SU-DHL-6 (cell line): ENCODE measurements at regions not wholly inside any gene's neighbourhood (a gene's known extent, or its start where the extent isn't known, plus 50 kb on each side); places are given as distances from the start of the nearest gene placed in this dataset.

Source experiments
- H2AFZ ChIP-seq: fragments of 200-600 bp; sonication (generic); 2 replicates; pipeline ENCODE4 v1.6.1; 2014; ENCODE audit warnings: low read depth, mild to moderate bottlenecking, moderate library complexity, mixed read lengths, antibody characterized with exemption, low read length; ENCODE audit not compliant: severe bottlenecking
- H3F3A ChIP-seq: fragments of 200-600 bp; shearing (Covaris generic); 2 replicates; pipeline ENCODE4 v1.6.0; 2016; ENCODE audit warnings: antibody characterized with exemption, mild to moderate bottlenecking; ENCODE audit not compliant: insufficient read depth
- H3K27ac ChIP-seq: fragments of 200-600 bp; sonication (generic); 2 replicates; pipeline ENCODE4 v1.5.1; 2016; ENCODE audit warnings: low read depth, mild to moderate bottlenecking, low read length, moderate library complexity, mixed read lengths
- H3K27me3 ChIP-seq: fragments of 200-600 bp; sonication (generic), shearing (Covaris generic); 2 replicates; pipeline ENCODE4 v1.6.0; 2014; ENCODE audit warnings: mild to moderate bottlenecking, low read length
- H3K36me3 ChIP-seq: fragments of 200-600 bp; sonication (generic); 2 replicates; pipeline ENCODE4 v1.6.1; 2014; ENCODE audit warnings: mild to moderate bottlenecking, low read length, mixed read lengths
- H3K4me2 ChIP-seq: fragments of 300-600, 200-600 bp; shearing (Covaris generic), sonication (generic); 2 replicates; pipeline ENCODE4 v1.6.0; 2014; ENCODE audit warnings: low read length, low read depth, mild to moderate bottlenecking; ENCODE audit not compliant: poor library complexity, severe bottlenecking
- H3K4me3 ChIP-seq: fragments of 200-600 bp; sonication (generic); 2 replicates; pipeline ENCODE4 v1.5.1; 2014; ENCODE audit warnings: antibody characterized with exemption, low read length, mild to moderate bottlenecking, mixed read lengths; ENCODE audit not compliant: insufficient read depth, poor library complexity, severe bottlenecking
- H3K79me2 ChIP-seq: fragments of 200-600 bp; sonication (generic); 2 replicates; pipeline ENCODE4 v1.6.1; 2014; ENCODE audit warnings: mild to moderate bottlenecking, low read length, moderate library complexity; ENCODE audit not compliant: insufficient read depth
- H3K9ac ChIP-seq: fragments of 200-600 bp; sonication (generic); 2 replicates; pipeline ENCODE4 v1.7.0; 2014; ENCODE audit warnings: mild to moderate bottlenecking, low read length
- H3K9me2 ChIP-seq: fragments of 200-600 bp; sonication (generic); replicated peaks from 2 replicates; pipeline ENCODE4 v1.6.1; 2014; ENCODE audit warnings: low read length; ENCODE audit not compliant: insufficient read depth
- H3K9me3 ChIP-seq: fragments of 200-600 bp; sonication (generic); 2 replicates; pipeline ENCODE4 v1.6.1; 2014; ENCODE audit warnings: low read length, mixed read lengths; ENCODE audit not compliant: insufficient read depth
- H4K20me1 ChIP-seq: fragments of 200-600 bp; sonication (generic); 2 replicates; pipeline ENCODE4 v1.6.1; 2014; ENCODE audit warnings: low read depth, mild to moderate bottlenecking, antibody characterized with exemption, low read length, moderate library complexity, mixed read lengths
- EZH2phosphoT487 ChIP-seq: fragments of 200-600 bp; sonication (generic), shearing (Covaris generic); conservative IDR thresholded peaks from 2 replicates; pipeline ENCODE4 v1.6.1; 2018; ENCODE audit warnings: mild to moderate bottlenecking, antibody characterized with exemption, low read length, moderate library complexity, mixed read lengths
- TF ChIP-seq, protein P1 (sequence below): fragments of 200-600 bp; sonication (generic); IDR thresholded peaks from one replicate; pipeline ENCODE4 v1.5.1; 2017; ENCODE audit warnings: antibody characterized with exemption, mild to moderate bottlenecking, low read length, moderate library complexity; ENCODE audit not compliant: insufficient read depth, poor library complexity, severe bottlenecking

DNA sequence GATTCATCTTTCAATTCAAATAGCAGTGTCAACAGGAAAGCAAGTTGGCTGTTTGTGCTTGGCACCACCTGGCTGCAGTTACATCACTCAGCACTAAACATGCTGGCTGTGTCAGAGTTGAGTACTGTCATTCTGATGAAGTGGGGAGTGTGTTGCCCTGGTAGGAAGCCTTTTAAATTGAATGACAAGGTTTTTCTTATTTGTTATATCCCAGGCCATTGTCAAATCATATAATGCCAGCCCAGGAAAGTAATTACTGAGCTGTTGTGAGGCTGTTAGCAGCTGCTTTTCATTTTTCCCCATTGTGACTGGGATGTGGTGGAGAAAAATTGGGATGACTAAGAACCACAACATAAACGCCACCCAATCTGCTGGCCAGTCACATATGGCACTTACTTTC, 106.5 kb upstream of the PRKD1 start:
- TF ChIP-seq, protein P1, sequence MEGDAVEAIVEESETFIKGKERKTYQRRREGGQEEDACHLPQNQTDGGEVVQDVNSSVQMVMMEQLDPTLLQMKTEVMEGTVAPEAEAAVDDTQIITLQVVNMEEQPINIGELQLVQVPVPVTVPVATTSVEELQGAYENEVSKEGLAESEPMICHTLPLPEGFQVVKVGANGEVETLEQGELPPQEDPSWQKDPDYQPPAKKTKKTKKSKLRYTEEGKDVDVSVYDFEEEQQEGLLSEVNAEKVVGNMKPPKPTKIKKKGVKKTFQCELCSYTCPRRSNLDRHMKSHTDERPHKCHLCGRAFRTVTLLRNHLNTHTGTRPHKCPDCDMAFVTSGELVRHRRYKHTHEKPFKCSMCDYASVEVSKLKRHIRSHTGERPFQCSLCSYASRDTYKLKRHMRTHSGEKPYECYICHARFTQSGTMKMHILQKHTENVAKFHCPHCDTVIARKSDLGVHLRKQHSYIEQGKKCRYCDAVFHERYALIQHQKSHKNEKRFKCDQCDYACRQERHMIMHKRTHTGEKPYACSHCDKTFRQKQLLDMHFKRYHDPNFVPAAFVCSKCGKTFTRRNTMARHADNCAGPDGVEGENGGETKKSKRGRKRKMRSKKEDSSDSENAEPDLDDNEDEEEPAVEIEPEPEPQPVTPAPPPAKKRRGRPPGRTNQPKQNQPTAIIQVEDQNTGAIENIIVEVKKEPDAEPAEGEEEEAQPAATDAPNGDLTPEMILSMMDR, result no peak
- TF ChIP-seq EZH2phosphoT487, result no peak
- Histone ChIP-seq H3K79me2 (no peaks in the 10 kb centered on the region), H3K4me2 (no peak overlapping the region), H3K27ac (no peak overlapping the region), H3K9ac (no peak overlapping the region), H3K9me2 (no peaks in the 10 kb centered on the region), H3K9me3 (no peaks in the 10 kb centered on the region), H3K36me3 (no peaks in the 10 kb centered on the region), H3K27me3 (no peaks in the 10 kb centered on the region), H3K4me3 (no peak overlapping the region), H4K20me1 (no peaks in the 10 kb centered on the region), H3F3A (no peaks in the 10 kb centered on the region), H2AFZ (no peak overlapping the region)

DNA sequence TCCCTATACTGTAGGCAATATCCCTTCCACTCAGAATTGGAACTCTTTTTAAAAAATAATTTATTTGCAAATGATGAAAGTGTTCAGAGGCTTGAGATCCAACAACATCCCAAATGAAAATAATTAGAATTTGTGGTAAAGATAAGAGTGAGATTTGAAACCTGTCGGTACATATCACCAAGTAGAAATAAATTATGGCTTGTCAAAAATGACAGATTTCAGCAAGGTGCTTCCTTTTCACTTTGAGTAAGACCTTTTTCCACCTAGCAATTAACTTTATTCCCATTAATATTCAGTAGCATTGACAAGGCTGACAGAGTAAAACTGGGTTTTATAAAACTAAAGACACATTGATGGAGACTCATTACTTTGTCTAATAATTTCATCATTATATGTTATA, 107.7 kb upstream of the PRKD1 start:
- Histone ChIP-seq H3K9me2 (no peaks in the 10 kb centered on the region), H3K9ac (no peak overlapping the region), H3K4me2 (no peak overlapping the region), H3F3A (no peaks in the 10 kb centered on the region), H3K36me3 (no peaks in the 10 kb centered on the region), H3K27ac (no peak overlapping the region), H3K79me2 (no peaks in the 10 kb centered on the region), H3K9me3 (no peaks in the 10 kb centered on the region), H3K4me3 (no peak overlapping the region), H3K27me3 (no peaks in the 10 kb centered on the region), H2AFZ (no peak overlapping the region), H4K20me1 (no peaks in the 10 kb centered on the region)
- TF ChIP-seq, protein P1, result no peak
- TF ChIP-seq EZH2phosphoT487, result no peak

DNA sequence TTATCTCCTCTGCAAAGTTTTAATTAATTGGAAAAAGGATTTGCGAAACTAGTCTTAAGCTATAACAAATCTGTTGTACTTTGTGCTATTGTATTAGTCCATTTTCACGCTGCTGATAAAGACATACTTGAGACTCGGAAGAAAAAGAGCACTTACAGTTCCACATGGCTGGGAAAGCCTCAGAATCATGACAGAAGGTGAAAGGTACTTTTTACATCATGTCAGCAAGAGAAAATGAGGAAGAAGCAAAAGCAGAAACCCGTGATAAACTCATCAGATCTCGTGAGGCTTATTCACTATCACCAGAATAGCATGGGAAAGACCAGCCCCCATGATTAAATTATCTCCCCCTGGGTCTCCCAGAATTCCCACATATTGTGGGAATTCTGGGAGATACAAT, 118.1 kb upstream of the PRKD1 start:
- H2AFZ ChIP-seq, result no peak overlapping the region
- no peaks in the 10 kb centered on the region for H3K27me3 ChIP-seq
- no peaks in the 10 kb centered on the region for H4K20me1 ChIP-seq
- H3F3A ChIP-seq, result no peaks in the 10 kb centered on the region
- no peak overlapping the region for H3K4me2 ChIP-seq
- no peak for TF ChIP-seq EZH2phosphoT487
- TF ChIP-seq, protein P1, result no peak
- H3K36me3 ChIP-seq, result no peaks in the 10 kb centered on the region
- H3K4me3 ChIP-seq, result no peak overlapping the region
- H3K79me2 ChIP-seq, result no peaks in the 10 kb centered on the region
- H3K27ac ChIP-seq, result no peak overlapping the region
- H3K9ac ChIP-seq, result no peak overlapping the region
- H3K9me2 ChIP-seq, result no peaks in the 10 kb centered on the region
- H3K9me3 ChIP-seq, result no peaks in the 10 kb centered on the region

DNA sequence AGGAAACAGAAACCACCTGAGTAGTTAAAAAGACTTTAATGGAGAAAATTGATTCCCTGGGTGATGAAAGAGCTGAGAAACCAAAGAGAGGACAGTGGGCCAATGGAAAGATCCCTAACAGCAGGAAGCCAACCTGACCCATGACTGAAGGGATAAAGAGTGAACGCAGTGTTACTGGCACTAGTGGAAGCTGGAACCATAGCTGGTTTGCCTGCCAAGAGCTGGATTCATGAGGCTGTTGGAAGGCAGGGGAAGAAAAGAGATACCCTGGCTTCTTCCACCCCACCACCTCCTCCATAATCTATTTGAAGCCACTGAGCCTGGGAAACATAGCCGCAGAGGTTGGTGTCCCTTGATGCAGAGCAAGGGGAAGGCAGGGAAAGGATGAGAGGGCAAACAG, 125.5 kb upstream of the PRKD1 start:
- no peaks in the 10 kb centered on the region for H4K20me1 ChIP-seq

More for the DNA sequence above, 125.5 kb upstream of the PRKD1 start:
- no peaks in the 10 kb centered on the region for H3K27me3 ChIP-seq
- no peak overlapping the region for H2AFZ ChIP-seq
- no peak overlapping the region for H3K4me2 ChIP-seq
- no peaks in the 10 kb centered on the region for H3K79me2 ChIP-seq
- TF ChIP-seq, protein P1, result no peak
- no peak for TF ChIP-seq EZH2phosphoT487
- no peaks in the 10 kb centered on the region for H3K9me2 ChIP-seq
- no peaks in the 10 kb centered on the region for H3K9me3 ChIP-seq
- no peak overlapping the region for H3K4me3 ChIP-seq
- H3K27ac ChIP-seq, result no peak overlapping the region
- H3K36me3 ChIP-seq, result no peaks in the 10 kb centered on the region
- no peak overlapping the region for H3K9ac ChIP-seq
- no peaks in the 10 kb centered on the region for H3F3A ChIP-seq
